H9 (cell line): ENCODE measurements at regions not wholly inside any gene's neighbourhood (a gene's known extent, or its start where the extent isn't known, plus 50 kb on each side); places are given as distances from the start of the nearest gene placed in this dataset.
"Not testable (repeated sequence)": the region's sequence is repeated elsewhere in the genome, so short reads cannot be mapped to it uniquely, and the experiment has no call there.

Experiments
- DNase-seq: peaks from one replicate; pipeline ENCODE4 v3.0.0-alpha.2; 2017
- H2AFZ ChIP-seq: one replicate; pipeline ENCODE4 v1.6.1; 2013; ENCODE audit warnings: mild to moderate bottlenecking, low read length, control low read depth, moderate library complexity
- H2AK5ac ChIP-seq: 2 replicates; pipeline ENCODE4 v1.6.1; 2013; ENCODE audit warnings: low read length, control low read depth, mixed read lengths; ENCODE audit not compliant: insufficient read length
- H2BK120ac ChIP-seq: one replicate; pipeline ENCODE4 v1.6.1; 2013; ENCODE audit warnings: low read depth, mild to moderate bottlenecking, low read length, control low read depth, inconsistent platforms; ENCODE audit not compliant: poor library complexity, severe bottlenecking
- H2BK12ac ChIP-seq: 2 replicates; pipeline ENCODE4 v1.6.1; 2013; ENCODE audit warnings: low read length, control low read depth, mixed read lengths, low read depth; ENCODE audit not compliant: insufficient read length
- H2BK15ac ChIP-seq: 2 replicates; pipeline ENCODE4 v1.6.1; 2013; ENCODE audit warnings: low read depth, low read length, control low read depth
- H2BK20ac ChIP-seq: one replicate; pipeline ENCODE4 v1.6.1; 2013; ENCODE audit warnings: low read depth, mild to moderate bottlenecking, low read length, control low read depth, inconsistent platforms; ENCODE audit not compliant: poor library complexity, severe bottlenecking
- H2BK5ac ChIP-seq: 2 replicates; pipeline ENCODE4 v1.6.1; 2013; ENCODE audit warnings: low read length, control low read depth, mixed read lengths; ENCODE audit not compliant: insufficient read length
- H3K14ac ChIP-seq: 2 replicates; pipeline ENCODE4 v1.6.1; 2013; ENCODE audit warnings: low read length, control low read depth; ENCODE audit not compliant: insufficient read depth
- H3K18ac ChIP-seq: 2 replicates; pipeline ENCODE4 v1.6.1; 2013; ENCODE audit warnings: low read depth, mild to moderate bottlenecking, mixed read lengths, low read length, control low read depth; ENCODE audit not compliant: insufficient read length
- H3K23ac ChIP-seq: 2 replicates; pipeline ENCODE4 v1.6.1; 2013; ENCODE audit warnings: low read length, control low read depth, mixed read lengths, low read depth; ENCODE audit not compliant: insufficient read length
- H3K23me2 ChIP-seq: 2 replicates; pipeline ENCODE4 v1.6.1; 2013; ENCODE audit warnings: low read depth, mild to moderate bottlenecking, mixed read lengths, low read length, control low read depth; ENCODE audit not compliant: insufficient read length, poor library complexity, severe bottlenecking
- H3K27ac ChIP-seq: 2 replicates; pipeline ENCODE4 v1.5.1; 2013; ENCODE audit warnings: low read length, control low read depth, mixed read lengths, low read depth; ENCODE audit not compliant: insufficient read length
- H3K27me3 ChIP-seq: 2 replicates; pipeline ENCODE4 v1.6.1; 2013; ENCODE audit warnings: low read length, control low read depth, inconsistent platforms; ENCODE audit not compliant: insufficient read depth
- H3K4ac ChIP-seq: 2 replicates; pipeline ENCODE4 v1.6.1; 2013; ENCODE audit warnings: low read depth, mild to moderate bottlenecking, control low read depth, inconsistent platforms, low read length, moderate library complexity
- H3K4me1 ChIP-seq: 2 replicates; pipeline ENCODE4 v1.6.1; 2013; ENCODE audit warnings: low read length, control low read depth, inconsistent platforms; ENCODE audit not compliant: insufficient read depth
- H3K4me2 ChIP-seq: 2 replicates; pipeline ENCODE4 v1.6.1; 2013; ENCODE audit warnings: low read length, control low read depth, mixed read lengths; ENCODE audit not compliant: insufficient read length, insufficient read depth
- H3K56ac ChIP-seq: 2 replicates; pipeline ENCODE4 v1.6.1; 2013; ENCODE audit warnings: low read depth, mild to moderate bottlenecking, mixed read lengths, low read length, control low read depth; ENCODE audit not compliant: insufficient read length
- H3K79me1 ChIP-seq: 2 replicates; pipeline ENCODE4 v1.6.1; 2013; ENCODE audit warnings: low read depth, mild to moderate bottlenecking, moderate library complexity, low read length, control low read depth, inconsistent platforms; ENCODE audit not compliant: insufficient read depth, poor library complexity, severe bottlenecking
- H3K79me2 ChIP-seq: 2 replicates; pipeline ENCODE4 v1.6.1; 2013; ENCODE audit warnings: low read length, control low read depth, inconsistent platforms; ENCODE audit not compliant: insufficient read depth
- H3K9ac ChIP-seq: 2 replicates; pipeline ENCODE4 v1.6.1; 2013; ENCODE audit warnings: low read length, control low read depth, mixed read lengths; ENCODE audit not compliant: insufficient read length; ENCODE audit errors: extremely low read depth
- H3K9me3 ChIP-seq: one replicate; pipeline ENCODE4 v1.6.1; 2013; ENCODE audit warnings: low read depth, low read length, inconsistent platforms; ENCODE audit not compliant: control insufficient read depth
- H3T11ph ChIP-seq: one replicate; pipeline ENCODE4 v1.6.1; 2013; ENCODE audit warnings: mild to moderate bottlenecking, low read length, control low read depth, inconsistent platforms
- H4K20me1 ChIP-seq: one replicate; pipeline ENCODE4 v1.6.1; 2013; ENCODE audit not compliant: control insufficient read depth, insufficient read length, insufficient read depth
- H4K5ac ChIP-seq: 2 replicates; pipeline ENCODE4 v1.6.1; 2013; ENCODE audit warnings: low read depth, mild to moderate bottlenecking, mixed read lengths, low read length, control low read depth; ENCODE audit not compliant: insufficient read length
- H4K8ac ChIP-seq: replicated peaks from 2 replicates; pipeline ENCODE4 v1.6.1; 2013; ENCODE audit warnings: low read length, control low read depth, mixed read lengths, low read depth; ENCODE audit not compliant: insufficient read length
- H4K91ac ChIP-seq: 2 replicates; pipeline ENCODE4 v1.6.1; 2013; ENCODE audit warnings: low read depth, mild to moderate bottlenecking, moderate library complexity, mixed read lengths, low read length, control low read depth; ENCODE audit not compliant: insufficient read length
- H3K27ac Mint-ChIP-seq, 3 experiments: 2 replicates in 2 of 3; 3 replicates in 1 of 3; pipeline ENCODE4 v1.8.0; 2020 to 2021; ENCODE audit warnings: mixed read lengths in 3 of 3, mild to moderate bottlenecking in 1 of 3, moderate library complexity in 1 of 3
- H3K27me3 Mint-ChIP-seq: 2 replicates; pipeline ENCODE4 v1.8.0; 2021; ENCODE audit warnings: low read depth, mild to moderate bottlenecking, moderate library complexity, mixed read lengths
- H3K36me3 Mint-ChIP-seq, 3 experiments: 2 replicates in 2 of 3; 3 replicates in 1 of 3; pipeline ENCODE4 v1.8.0; 2020 to 2021; ENCODE audit warnings: low read depth in 3 of 3, mixed read lengths in 3 of 3; ENCODE audit not compliant: insufficient read depth in 1 of 3
- H3K4me1 Mint-ChIP-seq, 2 experiments: 2 replicates each; pipeline ENCODE4 v1.8.0; 2020; ENCODE audit warnings: mixed read lengths in 2 of 2
- H3K4me3 Mint-ChIP-seq, 2 experiments: 2 replicates in 1 of 2; 3 replicates in 1 of 2; pipeline ENCODE4 v1.8.0; 2020 to 2021; ENCODE audit warnings: mild to moderate bottlenecking in 2 of 2, mixed read lengths in 2 of 2, moderate library complexity in 1 of 2
- H3K9me3 Mint-ChIP-seq, 2 experiments: 2 replicates in 1 of 2; 3 replicates in 1 of 2; pipeline ENCODE4 v1.8.0; 2020; ENCODE audit warnings: mild to moderate bottlenecking in 2 of 2, mixed read lengths in 2 of 2, moderate library complexity in 1 of 2
- WGBS: extraction: QIAGEN DNeasy Blood & Tissue Kit; methylation state at CpG from one replicate; pipeline ENCODE4 v1.1.7; 2013; ENCODE audit warnings: missing lambda C conversion rate, low lambda C conversion rate, mixed read lengths; ENCODE audit not compliant: insufficient read length; ENCODE audit errors: extremely low coverage; 5-methylcytosine and 5-hydroxymethylcytosine counted together

DNA sequence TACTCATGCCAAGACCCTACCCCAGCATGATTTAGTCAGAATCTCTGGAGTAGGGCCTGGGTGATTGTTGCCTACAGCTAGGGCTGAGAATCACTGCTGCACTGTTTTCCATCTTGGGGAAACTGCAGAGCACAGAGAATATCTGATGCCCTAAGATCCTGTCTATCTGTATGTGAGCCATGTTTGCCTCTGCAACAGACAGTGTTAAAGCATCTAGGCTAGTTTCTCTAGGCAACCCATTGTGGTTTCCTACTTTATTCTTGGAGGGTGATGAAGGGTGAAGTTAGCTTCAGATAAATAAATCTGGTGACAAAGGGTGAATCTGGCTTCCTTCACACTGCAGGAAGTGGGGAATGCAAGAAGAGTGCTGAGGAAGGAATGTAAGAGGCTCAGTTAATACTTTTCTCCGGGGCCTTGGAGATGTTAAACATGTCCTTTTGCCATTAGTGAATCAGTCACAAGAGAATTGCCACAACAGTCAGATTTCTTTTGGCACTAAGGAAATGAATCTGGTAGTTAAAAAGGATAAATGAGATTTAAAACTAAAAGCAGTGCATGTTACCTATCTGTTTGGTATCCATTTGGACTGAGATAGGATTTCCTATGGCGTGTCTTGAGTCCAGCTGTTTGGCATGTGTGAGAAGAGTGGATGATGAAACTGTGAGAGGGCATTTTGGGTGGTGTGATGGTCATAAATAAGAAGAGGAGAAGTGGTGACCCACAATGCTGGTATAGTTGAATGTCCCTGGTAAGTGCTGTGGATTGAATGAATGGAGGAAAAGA, 119.6 kb upstream of the IKBKE start:
- not testable (repeated sequence) for H2AK5ac ChIP-seq, H3K79me2 ChIP-seq, H3K18ac ChIP-seq, H2BK5ac ChIP-seq, H4K5ac ChIP-seq, H3K27ac ChIP-seq, H3K27me3 ChIP-seq, H3K56ac ChIP-seq, H3K9ac ChIP-seq, H2BK15ac ChIP-seq, H3K14ac ChIP-seq, H4K8ac ChIP-seq, H4K20me1 ChIP-seq, H2AFZ ChIP-seq, H3K23me2 ChIP-seq, H2BK20ac ChIP-seq, H3K9me3 Mint-ChIP-seq, DNase-seq, H3K4me3 Mint-ChIP-seq, H3K79me1 ChIP-seq, H3K23ac ChIP-seq, H3K36me3 Mint-ChIP-seq, H3T11ph ChIP-seq, H3K9me3 ChIP-seq, H3K4me1 Mint-ChIP-seq, H3K4ac ChIP-seq, H3K27me3 Mint-ChIP-seq, H3K4me2 ChIP-seq, H3K27ac Mint-ChIP-seq, H3K4me1 ChIP-seq, H4K91ac ChIP-seq, H2BK12ac ChIP-seq, H2BK120ac ChIP-seq
- no CpG with 5 or more reads among the region's 2 CpGs for WGBS

DNA sequence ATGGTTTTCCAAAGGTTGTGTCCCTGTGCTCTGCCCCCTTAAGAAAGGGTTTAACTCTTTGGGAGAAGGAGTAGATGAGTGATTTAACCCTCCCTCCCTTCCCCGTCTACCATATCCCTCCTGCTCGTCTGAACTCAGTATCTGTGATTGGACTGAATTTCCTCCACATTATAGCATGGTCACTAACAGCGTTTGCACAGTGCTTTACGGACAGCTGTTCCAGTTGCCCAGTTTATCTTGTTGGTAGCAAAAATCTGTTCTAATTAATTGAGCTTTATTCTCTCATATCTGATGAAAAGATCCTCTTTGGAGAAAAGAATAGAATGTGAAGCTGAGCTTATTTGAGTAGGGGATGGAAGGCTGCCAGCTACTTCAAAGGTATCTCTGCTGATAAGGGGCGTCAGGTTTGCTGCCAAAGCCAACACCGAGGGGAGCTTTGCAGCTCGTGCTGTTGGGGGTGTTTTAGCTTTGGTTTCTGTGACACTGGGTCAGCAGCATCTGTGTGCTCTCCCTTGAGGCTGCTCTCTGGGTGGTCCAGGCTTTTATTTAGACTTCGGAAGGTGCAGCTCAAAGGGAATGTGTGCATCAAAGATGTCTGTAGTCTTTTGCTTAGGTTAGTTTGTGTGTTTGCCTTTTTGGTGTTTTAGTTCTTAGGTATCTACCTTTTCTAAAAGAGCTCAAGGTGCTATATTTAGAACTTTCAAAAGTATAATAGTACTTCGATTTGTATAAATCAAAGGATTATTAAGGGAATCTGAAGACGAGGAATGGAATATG, 118.8 kb upstream of the IKBKE start:
- not testable (repeated sequence) for H3K79me2 ChIP-seq, H3K18ac ChIP-seq, H3K36me3 Mint-ChIP-seq, H3K56ac ChIP-seq, H3T11ph ChIP-seq, H4K8ac ChIP-seq, H3K27me3 Mint-ChIP-seq, H3K23ac ChIP-seq, H3K79me1 ChIP-seq, H3K4me1 Mint-ChIP-seq, H2BK12ac ChIP-seq, H4K91ac ChIP-seq, H3K9ac ChIP-seq, H2AK5ac ChIP-seq, H2BK5ac ChIP-seq, H3K4me3 Mint-ChIP-seq, H3K14ac ChIP-seq, H3K27ac ChIP-seq, H3K23me2 ChIP-seq, H3K27ac Mint-ChIP-seq, H4K20me1 ChIP-seq, H2BK15ac ChIP-seq, DNase-seq, H3K4me1 ChIP-seq, H2AFZ ChIP-seq, H3K4ac ChIP-seq, H2BK20ac ChIP-seq, H3K27me3 ChIP-seq, H2BK120ac ChIP-seq, H3K4me2 ChIP-seq, H3K9me3 Mint-ChIP-seq, H3K9me3 ChIP-seq, H4K5ac ChIP-seq
- no CpG with 5 or more reads among the region's 10 CpGs for WGBS
